ENCODE measurements at regions not wholly inside any gene's neighbourhood (a gene's known extent, or its start where the extent isn't known, plus 50 kb on each side); places are given as distances from the start of the nearest gene placed in this dataset.

DNA sequence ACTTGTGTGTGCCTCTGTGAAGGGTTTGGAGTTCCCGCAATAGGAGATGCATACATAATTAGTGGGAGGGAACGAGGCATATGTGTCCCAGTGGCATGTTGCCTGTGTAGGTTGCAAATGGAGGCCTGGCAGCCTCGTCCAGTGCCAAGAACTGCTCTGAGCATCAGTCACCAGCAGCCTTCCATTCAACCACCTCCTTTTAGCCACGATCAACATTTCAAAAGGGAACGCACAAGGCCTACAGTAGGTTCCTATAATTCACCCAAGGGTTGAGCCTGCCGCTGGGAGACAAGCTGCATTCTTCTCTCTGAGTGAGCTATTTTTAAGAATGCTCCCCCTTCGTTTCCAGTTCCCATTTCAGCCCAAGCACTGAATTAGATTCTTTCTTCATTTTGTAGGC, 78.8 kb upstream of the CTNNB1 start:
- no peaks in the 10 kb centered on the region for H3K36me3 ChIP-seq (ENCODE audit: insufficient read depth, low read depth, low read length)
- H3K9me3 ChIP-seq (ENCODE audit: insufficient read depth, low read depth, low read length): no peaks in the 10 kb centered on the region
- peaks cover 12% of the 10 kb centered on the region; the same call in 1 of the 2 replicates for H3K4me1 ChIP-seq (ENCODE audit: insufficient read depth, low read length)
- no peak overlapping the region for H3K27ac ChIP-seq (ENCODE audit: low read length)
- no peak overlapping the region for H3K4me3 ChIP-seq (ENCODE audit: low read length)
- no peak overlapping the region for H3K9ac ChIP-seq (ENCODE audit: low read depth, low read length)
- H3K27me3 ChIP-seq (ENCODE audit: insufficient read depth, low read length): no peaks in the 10 kb centered on the region

DNA sequence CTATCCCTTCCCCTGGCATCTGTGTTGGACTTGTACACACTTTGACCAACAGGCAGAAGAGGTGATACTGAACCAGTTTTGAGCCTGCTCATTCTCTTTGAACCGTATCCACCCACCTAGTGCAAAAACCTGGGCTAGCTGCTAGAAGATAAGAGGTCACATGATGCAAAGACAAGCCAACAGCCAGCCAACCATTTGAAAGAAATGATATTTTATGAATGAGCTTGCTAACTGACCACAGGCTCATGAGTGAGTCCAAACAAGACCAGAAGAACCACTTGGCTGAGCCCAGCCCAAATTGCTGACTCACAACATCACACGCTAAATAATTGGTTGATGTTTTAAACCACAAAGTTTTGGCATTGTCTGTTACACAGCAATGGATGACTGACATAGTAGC, 74.0 kb upstream of the CTNNB1 start:
- Histone ChIP-seq H3K27me3 (ENCODE audit: insufficient read depth, low read length) (no peaks in the 10 kb centered on the region), H3K9me3 (ENCODE audit: insufficient read depth, low read depth, low read length) (peaks cover 14% of the 10 kb centered on the region)

DNA sequence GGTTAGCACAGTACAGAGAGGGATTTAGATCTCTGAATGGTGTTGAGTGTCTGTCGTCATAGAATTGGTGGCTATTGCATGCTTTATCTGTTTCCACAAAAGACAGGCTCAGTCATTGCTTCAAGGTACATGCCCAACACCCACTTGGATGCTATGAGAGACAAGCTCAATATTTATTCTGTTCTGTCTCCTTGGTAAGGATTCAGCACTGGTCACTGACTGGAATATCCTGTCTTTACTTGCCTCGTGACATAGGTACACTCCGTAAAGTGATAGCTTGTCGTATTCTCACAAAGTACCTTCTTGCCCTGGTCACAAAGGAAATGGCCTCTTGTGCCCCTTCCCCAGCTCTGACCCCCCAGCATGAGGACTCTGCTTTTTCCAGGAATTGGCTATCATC, 72.8 kb upstream of the CTNNB1 start:
- Histone ChIP-seq H3K4me3 (ENCODE audit: low read length) (no peak overlapping the region), H3K27me3 (ENCODE audit: insufficient read depth, low read length) (no peaks in the 10 kb centered on the region), H3K4me1 (ENCODE audit: insufficient read depth, low read length) (peaks cover 9% of the 10 kb centered on the region), H3K9me3 (ENCODE audit: insufficient read depth, low read depth, low read length) (peaks cover 18% of the 10 kb centered on the region), H3K27ac (ENCODE audit: low read length) (no peak overlapping the region), H3K9ac (ENCODE audit: low read depth, low read length) (no peak overlapping the region), H3K36me3 (ENCODE audit: insufficient read depth, low read depth, low read length) (no peaks in the 10 kb centered on the region)

More for the DNA sequence above, 74.0 kb upstream of the CTNNB1 start:
- H3K36me3 ChIP-seq (ENCODE audit: insufficient read depth, low read depth, low read length): no peaks in the 10 kb centered on the region
- H3K27ac ChIP-seq (ENCODE audit: low read length): no peak overlapping the region
- no peak overlapping the region for H3K9ac ChIP-seq (ENCODE audit: low read depth, low read length)
- H3K4me1 ChIP-seq (ENCODE audit: insufficient read depth, low read length): peaks cover 9% of the 10 kb centered on the region; the same call in 1 of the 2 replicates
- H3K4me3 ChIP-seq (ENCODE audit: low read length): no peak overlapping the region

DNA sequence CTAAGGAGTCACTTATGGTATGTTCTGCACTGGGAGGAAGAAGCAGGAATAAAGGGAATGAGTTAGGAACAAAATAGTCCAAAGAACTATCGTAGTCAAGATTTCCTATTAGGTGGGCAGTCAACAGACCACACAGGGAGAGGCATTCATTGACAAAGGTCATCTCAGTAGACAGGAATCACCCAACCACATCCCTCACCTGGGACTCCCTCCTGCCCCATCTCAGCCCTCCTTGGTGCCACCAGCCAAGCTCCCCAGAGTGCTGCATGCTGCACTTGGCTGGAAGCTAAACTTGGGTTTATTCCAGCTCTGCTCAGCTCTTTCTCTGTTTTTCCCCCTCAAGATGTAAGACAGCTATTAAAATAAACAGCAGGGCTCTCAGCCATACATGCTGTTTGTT, 72.3 kb upstream of the CTNNB1 start:
- Histone ChIP-seq H3K27ac (ENCODE audit: low read length) (no peak overlapping the region), H3K4me3 (ENCODE audit: low read length) (no peak overlapping the region), H3K36me3 (ENCODE audit: insufficient read depth, low read depth, low read length) (no peaks in the 10 kb centered on the region), H3K4me1 (ENCODE audit: insufficient read depth, low read length) (peaks cover 9% of the 10 kb centered on the region), H3K9ac (ENCODE audit: low read depth, low read length) (no peak overlapping the region), H3K9me3 (ENCODE audit: insufficient read depth, low read depth, low read length) (peaks cover 18% of the 10 kb centered on the region), H3K27me3 (ENCODE audit: insufficient read depth, low read length) (no peaks in the 10 kb centered on the region)

DNA sequence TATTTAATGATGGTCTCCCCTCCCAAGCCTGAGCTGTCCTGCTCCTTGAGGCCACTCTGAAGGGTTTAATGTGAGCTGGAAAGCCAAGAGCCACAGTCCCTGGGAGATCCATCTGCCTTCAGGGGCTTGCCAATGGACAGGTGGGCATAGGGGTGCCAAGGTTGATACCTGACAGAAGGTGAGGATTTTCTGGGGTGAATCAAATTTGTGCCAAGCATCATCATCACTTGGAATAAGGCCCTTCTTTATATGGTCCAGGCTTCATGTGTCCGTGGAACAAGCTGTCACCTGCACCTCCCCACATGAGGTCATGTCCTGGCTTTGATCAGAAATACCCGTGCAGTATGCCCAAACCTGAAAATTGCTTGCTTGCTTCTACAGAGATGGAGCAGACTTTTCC, 71.9 kb upstream of the CTNNB1 start:
- no peaks in the 10 kb centered on the region for H3K27me3 ChIP-seq (ENCODE audit: insufficient read depth, low read length)
- H3K27ac ChIP-seq (ENCODE audit: low read length): no peak overlapping the region
- H3K36me3 ChIP-seq (ENCODE audit: insufficient read depth, low read depth, low read length): no peaks in the 10 kb centered on the region
- H3K4me1 ChIP-seq (ENCODE audit: insufficient read depth, low read length): peaks cover 9% of the 10 kb centered on the region
- no peak overlapping the region for H3K9ac ChIP-seq (ENCODE audit: low read depth, low read length)
- H3K9me3 ChIP-seq (ENCODE audit: insufficient read depth, low read depth, low read length): peaks cover 18% of the 10 kb centered on the region
- no peak overlapping the region for H3K4me3 ChIP-seq (ENCODE audit: low read length)

DNA sequence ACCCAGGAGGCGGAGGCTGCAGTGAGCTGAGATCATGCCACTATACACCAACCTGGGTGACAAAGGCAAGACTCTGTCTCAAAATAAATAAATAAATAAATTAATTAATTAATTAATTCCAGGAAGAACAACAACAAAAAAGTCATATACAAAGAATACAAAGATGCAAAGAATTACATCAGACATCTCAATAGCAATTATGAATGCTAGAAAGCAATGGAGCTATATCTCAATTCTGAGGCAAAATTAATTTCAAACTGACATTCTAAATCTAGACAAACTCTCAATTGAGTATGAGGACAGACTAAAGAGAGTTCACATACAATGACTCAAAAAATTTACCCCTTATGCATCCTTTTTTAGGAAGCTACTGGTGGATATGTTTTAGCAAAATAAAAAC, 69.6 kb upstream of the CTNNB1 start:
- Histone ChIP-seq H3K27ac (ENCODE audit: low read length) (no peak overlapping the region), H3K4me3 (ENCODE audit: low read length) (no peak overlapping the region), H3K4me1 (ENCODE audit: insufficient read depth, low read length) (peaks cover 9% of the 10 kb centered on the region), H3K9me3 (ENCODE audit: insufficient read depth, low read depth, low read length) (peaks cover 18% of the 10 kb centered on the region), H3K36me3 (ENCODE audit: insufficient read depth, low read depth, low read length) (no peaks in the 10 kb centered on the region), H3K9ac (ENCODE audit: low read depth, low read length) (no peak overlapping the region), H3K27me3 (ENCODE audit: insufficient read depth, low read length) (no peaks in the 10 kb centered on the region)

DNA sequence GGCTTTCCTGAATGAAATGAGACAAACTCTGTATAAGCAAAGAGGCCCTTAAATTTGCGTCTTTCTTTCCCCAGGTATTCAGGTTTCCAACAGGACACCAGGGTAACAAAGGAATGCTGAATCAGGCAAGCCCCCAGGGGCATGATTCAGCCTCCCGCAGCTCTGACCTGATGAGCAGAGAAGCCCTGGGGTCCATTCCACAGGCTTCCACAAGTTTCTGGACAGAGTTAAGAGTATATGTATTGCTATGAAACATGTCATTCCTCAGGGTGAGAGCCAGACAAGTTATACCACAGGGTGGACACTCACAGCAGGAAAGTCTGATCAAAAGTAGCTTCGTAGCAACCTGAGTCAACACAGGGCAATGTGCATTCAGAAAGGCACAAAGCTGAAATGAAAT, 68.1 kb upstream of the CTNNB1 start:
- H3K27ac ChIP-seq (ENCODE audit: low read length): no peak overlapping the region

DNA sequence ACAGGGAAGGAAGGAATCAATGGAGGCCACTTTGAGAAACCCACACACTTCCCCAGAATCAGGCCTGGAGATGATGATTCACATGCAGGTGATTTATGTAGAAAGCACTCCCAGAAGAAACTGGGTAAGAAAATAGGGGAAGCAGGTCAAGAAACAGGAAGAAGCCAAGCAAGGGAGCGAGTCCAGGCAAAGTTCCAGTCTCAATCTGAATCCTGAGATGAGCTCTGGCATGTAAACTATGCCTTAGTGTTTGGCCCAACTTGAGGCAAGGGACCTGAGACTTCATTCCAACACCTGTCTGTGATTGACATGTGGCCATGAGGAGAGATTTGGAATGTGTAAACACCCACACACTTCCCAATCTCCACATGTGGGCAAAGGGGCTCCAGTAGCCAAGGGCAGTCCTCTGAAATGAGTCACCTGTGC, 61.6 kb upstream of the CTNNB1 start:
- no peak overlapping the region for H3K4me3 ChIP-seq (ENCODE audit: low read length)
- no peaks in the 10 kb centered on the region for H3K27me3 ChIP-seq (ENCODE audit: insufficient read depth, low read length)
- no peaks in the 10 kb centered on the region for H3K36me3 ChIP-seq (ENCODE audit: insufficient read depth, low read depth, low read length)
- H3K27ac ChIP-seq (ENCODE audit: low read length): no peak overlapping the region
- H3K4me1 ChIP-seq (ENCODE audit: insufficient read depth, low read length): no peaks in the 10 kb centered on the region; the same call in 1 of the 2 replicates
- H3K9ac ChIP-seq (ENCODE audit: low read depth, low read length): no peak overlapping the region
- H3K9me3 ChIP-seq (ENCODE audit: insufficient read depth, low read depth, low read length): no peaks in the 10 kb centered on the region

More for the DNA sequence above, 68.1 kb upstream of the CTNNB1 start:
- H3K4me3 ChIP-seq (ENCODE audit: low read length): no peak overlapping the region
- no peaks in the 10 kb centered on the region for H3K36me3 ChIP-seq (ENCODE audit: insufficient read depth, low read depth, low read length)
- peaks cover 9% of the 10 kb centered on the region for H3K4me1 ChIP-seq (ENCODE audit: insufficient read depth, low read length)
- H3K9me3 ChIP-seq (ENCODE audit: insufficient read depth, low read depth, low read length): peaks cover 18% of the 10 kb centered on the region
- no peak overlapping the region for H3K9ac ChIP-seq (ENCODE audit: low read depth, low read length)
- H3K27me3 ChIP-seq (ENCODE audit: insufficient read depth, low read length): no peaks in the 10 kb centered on the region

DNA sequence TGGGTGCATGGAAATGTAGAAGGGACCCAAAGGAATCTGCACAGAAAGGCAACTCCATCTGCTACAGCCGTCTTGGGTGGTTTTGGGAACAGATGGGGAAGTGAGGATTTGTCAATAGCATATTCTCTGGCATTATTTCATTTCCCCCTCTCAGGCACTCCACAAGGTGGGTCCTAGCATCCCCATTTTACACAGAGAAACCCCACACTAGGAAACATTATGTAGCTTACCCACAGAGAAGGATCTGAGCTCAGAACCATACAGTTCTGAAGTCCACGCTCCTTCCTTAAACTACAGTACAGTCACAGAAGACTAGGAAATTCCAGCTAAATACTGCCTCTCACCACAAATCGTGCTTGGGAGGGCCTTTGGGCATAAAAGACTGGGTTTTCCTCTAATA, 61.2 kb upstream of the CTNNB1 start:
- Histone ChIP-seq H3K4me1 (ENCODE audit: insufficient read depth, low read length) (no peaks in the 10 kb centered on the region; the same call in 1 of the 2 replicates), H3K9ac (ENCODE audit: low read depth, low read length) (no peak overlapping the region), H3K4me3 (ENCODE audit: low read length) (no peak overlapping the region), H3K27ac (ENCODE audit: low read length) (no peak overlapping the region), H3K27me3 (ENCODE audit: insufficient read depth, low read length) (no peaks in the 10 kb centered on the region), H3K9me3 (ENCODE audit: insufficient read depth, low read depth, low read length) (no peaks in the 10 kb centered on the region), H3K36me3 (ENCODE audit: insufficient read depth, low read depth, low read length) (no peaks in the 10 kb centered on the region)

DNA sequence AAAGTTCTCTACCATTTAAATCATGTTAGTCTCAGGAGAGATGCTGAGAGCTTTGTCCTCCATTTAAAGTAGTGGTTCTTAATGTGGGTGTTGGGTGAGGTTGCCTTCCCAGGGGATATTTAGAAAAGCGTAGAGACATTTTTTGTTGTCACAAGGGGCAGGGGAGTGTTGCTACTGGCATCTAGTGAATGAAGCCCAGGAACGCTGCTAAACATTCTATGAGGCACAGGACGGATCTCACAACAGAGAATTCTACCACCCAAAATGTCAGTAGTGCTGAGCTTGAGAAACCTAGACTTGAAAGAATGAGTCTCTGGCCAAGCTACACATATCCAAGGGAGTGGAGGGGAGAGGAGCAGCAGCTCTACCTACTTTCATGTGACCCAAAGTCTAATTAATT, 60.7 kb upstream of the CTNNB1 start:
- H3K4me1 ChIP-seq (ENCODE audit: insufficient read depth, low read length): no peaks in the 10 kb centered on the region; the same call in 1 of the 2 replicates
- H3K9me3 ChIP-seq (ENCODE audit: insufficient read depth, low read depth, low read length): no peaks in the 10 kb centered on the region
- no peaks in the 10 kb centered on the region for H3K36me3 ChIP-seq (ENCODE audit: insufficient read depth, low read depth, low read length)
- no peaks in the 10 kb centered on the region for H3K27me3 ChIP-seq (ENCODE audit: insufficient read depth, low read length)
- H3K4me3 ChIP-seq (ENCODE audit: low read length): no peak overlapping the region
- H3K9ac ChIP-seq (ENCODE audit: low read depth, low read length): no peak overlapping the region
- H3K27ac ChIP-seq (ENCODE audit: low read length): no peak overlapping the region

DNA sequence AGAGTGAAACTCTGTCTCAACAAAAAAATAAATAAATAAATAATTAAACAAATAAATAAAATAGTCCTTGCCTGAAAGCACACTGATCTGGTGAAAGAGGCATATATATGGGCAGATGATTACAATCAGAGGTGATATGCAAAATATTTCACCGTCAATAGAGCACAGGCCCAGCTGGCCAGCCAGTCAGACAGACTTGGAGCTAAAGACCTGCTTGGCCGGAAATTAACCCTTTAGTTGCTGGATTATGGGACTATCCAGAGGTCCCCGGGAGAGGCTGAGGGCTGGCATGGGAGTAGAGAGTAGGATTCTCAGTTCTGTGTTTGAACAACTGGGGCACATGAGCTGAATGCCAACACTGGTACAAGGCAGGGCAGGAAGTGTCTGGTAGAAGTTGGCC, 59.1 kb upstream of the CTNNB1 start:
- Histone ChIP-seq H3K4me3 (ENCODE audit: low read length) (no peak overlapping the region), H3K9me3 (ENCODE audit: insufficient read depth, low read depth, low read length) (no peaks in the 10 kb centered on the region), H3K4me1 (ENCODE audit: insufficient read depth, low read length) (no peaks in the 10 kb centered on the region; the same call in 1 of the 2 replicates), H3K27me3 (ENCODE audit: insufficient read depth, low read length) (no peaks in the 10 kb centered on the region), H3K27ac (ENCODE audit: low read length) (no peak overlapping the region), H3K36me3 (ENCODE audit: insufficient read depth, low read depth, low read length) (no peaks in the 10 kb centered on the region), H3K9ac (ENCODE audit: low read depth, low read length) (no peak overlapping the region)

DNA sequence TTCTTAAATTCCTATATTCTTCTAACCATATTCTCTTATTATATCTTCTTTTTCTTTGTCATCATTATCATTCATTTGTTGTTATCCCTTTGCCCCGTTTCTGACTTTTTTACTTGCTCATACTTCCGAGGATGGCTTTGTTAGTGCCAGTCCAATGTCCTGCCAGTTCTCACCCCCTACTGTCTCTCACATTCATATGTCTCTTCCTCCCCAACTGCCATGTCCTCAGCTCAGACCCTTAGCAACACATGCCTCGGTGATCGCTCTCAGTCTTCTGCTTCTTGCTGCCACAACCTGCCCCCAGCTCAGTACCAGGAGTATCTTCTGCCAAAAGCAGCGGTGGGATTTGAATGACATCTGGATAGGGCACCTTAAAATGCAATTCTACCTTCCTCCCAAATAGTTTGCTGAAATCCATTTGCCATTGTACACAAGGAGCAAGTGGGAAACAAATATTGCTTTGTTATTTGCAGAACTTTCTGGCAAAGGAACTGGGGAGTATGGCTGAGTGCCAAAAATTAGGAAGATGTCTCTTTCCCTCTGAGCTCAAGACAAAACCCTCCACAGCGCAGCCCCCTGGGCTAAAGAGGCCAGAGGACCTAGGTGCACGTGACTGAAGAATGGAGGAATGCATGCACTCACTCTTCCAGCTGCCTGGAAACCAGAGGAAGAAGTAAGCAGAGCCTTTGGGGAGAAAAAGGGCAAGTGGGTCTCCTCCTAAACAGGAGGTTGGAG, 57.7 kb upstream of the CTNNB1 start:
- no peaks in the 10 kb centered on the region for H3K36me3 ChIP-seq (ENCODE audit: insufficient read depth, low read depth, low read length)
- H3K27ac ChIP-seq (ENCODE audit: low read length): no peak overlapping the region
- no peaks in the 10 kb centered on the region for H3K9me3 ChIP-seq (ENCODE audit: insufficient read depth, low read depth, low read length)
- no peak overlapping the region for H3K4me3 ChIP-seq (ENCODE audit: low read length)
- no peaks in the 10 kb centered on the region; the same call in 1 of the 2 replicates for H3K4me1 ChIP-seq (ENCODE audit: insufficient read depth, low read length)
- H3K27me3 ChIP-seq (ENCODE audit: insufficient read depth, low read length): no peaks in the 10 kb centered on the region
- H3K9ac ChIP-seq (ENCODE audit: low read depth, low read length): no peak overlapping the region

Data from iPS-20b (cell line).